ENCODE measurements at regions not wholly inside any gene's neighbourhood (a gene's known extent, or its start where the extent isn't known, plus 50 kb on each side); places are given as distances from the start of the nearest gene placed in this dataset.

DNA sequence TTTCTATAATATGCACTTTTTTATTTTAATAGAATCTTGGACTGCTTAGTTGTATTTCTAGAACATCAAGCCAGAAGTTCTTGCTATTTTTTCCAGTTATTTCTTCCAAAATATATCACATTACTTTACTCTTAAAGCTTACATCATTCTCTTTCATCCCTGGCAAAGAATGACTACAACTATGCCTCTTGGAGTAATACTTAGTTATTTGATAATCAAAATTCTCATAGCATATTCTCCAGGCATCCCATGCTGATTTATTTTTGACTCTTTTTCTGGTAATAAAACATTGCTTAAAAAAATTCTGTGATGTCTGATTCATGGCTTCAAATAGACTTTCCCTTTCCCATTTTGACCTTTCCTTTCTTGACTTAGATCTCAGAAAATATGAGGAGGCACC is 118.7 kb upstream of the TSPAN8 start:
- TF ChIP-seq, protein P1, sequence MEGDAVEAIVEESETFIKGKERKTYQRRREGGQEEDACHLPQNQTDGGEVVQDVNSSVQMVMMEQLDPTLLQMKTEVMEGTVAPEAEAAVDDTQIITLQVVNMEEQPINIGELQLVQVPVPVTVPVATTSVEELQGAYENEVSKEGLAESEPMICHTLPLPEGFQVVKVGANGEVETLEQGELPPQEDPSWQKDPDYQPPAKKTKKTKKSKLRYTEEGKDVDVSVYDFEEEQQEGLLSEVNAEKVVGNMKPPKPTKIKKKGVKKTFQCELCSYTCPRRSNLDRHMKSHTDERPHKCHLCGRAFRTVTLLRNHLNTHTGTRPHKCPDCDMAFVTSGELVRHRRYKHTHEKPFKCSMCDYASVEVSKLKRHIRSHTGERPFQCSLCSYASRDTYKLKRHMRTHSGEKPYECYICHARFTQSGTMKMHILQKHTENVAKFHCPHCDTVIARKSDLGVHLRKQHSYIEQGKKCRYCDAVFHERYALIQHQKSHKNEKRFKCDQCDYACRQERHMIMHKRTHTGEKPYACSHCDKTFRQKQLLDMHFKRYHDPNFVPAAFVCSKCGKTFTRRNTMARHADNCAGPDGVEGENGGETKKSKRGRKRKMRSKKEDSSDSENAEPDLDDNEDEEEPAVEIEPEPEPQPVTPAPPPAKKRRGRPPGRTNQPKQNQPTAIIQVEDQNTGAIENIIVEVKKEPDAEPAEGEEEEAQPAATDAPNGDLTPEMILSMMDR (IDR thresholded peaks at IDR 0.05), result no peak
- TF ChIP-seq POLR2AphosphoS5 (IDR thresholded peaks at IDR 0.05), result no peak
- no peak for TF ChIP-seq POLR2A (IDR thresholded peaks at IDR 0.05)
